Motor neuron (in vitro differentiated cells): ENCODE measurements at regions not wholly inside any gene's neighbourhood (a gene's known extent, or its start where the extent isn't known, plus 50 kb on each side); places are given as distances from the start of the nearest gene placed in this dataset.
"Not testable (repeated sequence)": the region's sequence is repeated elsewhere in the genome, so short reads cannot be mapped to it uniquely, and the experiment has no call there.

Experiments
- ATAC-seq, 8 experiments: fragments of 200-7000 bp; cut with Tn5 transposase; replicated peaks in 6 of 8; 2 replicates each; pipeline ENCODE4 v1.8.0; 2021; ENCODE audit warnings: mild to moderate bottlenecking in 8 of 8, moderate library complexity in 8 of 8
- H3K27ac ChIP-seq, 2 donors: fragments of 250-450 bp; sonication (Bioruptor Pico); 2 replicates each; pipeline ENCODE4 v1.9.0; 2021; ENCODE audit warnings: antibody characterized with exemption in 2 of 2, mild to moderate bottlenecking in 2 of 2, moderate library complexity in 1 of 2
- H3K4me1 ChIP-seq, 2 donors: fragments of 250-450 bp; sonication (Bioruptor Pico); replicated peaks in 1 of 2; 2 replicates each; pipeline ENCODE4 v1.6.1; 2021; ENCODE audit warnings: antibody characterized with exemption in 2 of 2, mild to moderate bottlenecking in 2 of 2, moderate library complexity in 1 of 2
- H3K4me3 ChIP-seq, 5 donors: fragments of 250-450 bp; sonication (Bioruptor Pico); 2 replicates each; pipeline ENCODE4 v1.9.0; 2021; ENCODE audit warnings: antibody characterized with exemption in 5 of 5, mild to moderate bottlenecking in 5 of 5, moderate library complexity in 4 of 5
- WGBS, 10 experiments: fragments of 450-650 bp; shearing (Covaris generic); methylation state at CpG; one replicate each; pipeline ENCODE4 v1.0.0; 2022; 5-methylcytosine and 5-hydroxymethylcytosine counted together
- in situ Hi-C, 9 experiments: fragments of 400-800 bp; cut with MboI; loops; one replicate each; pipeline ENCODE4 v1.15.0; 2021; ENCODE audit warnings: low sequenced_read_pairs in 9 of 9, low pct_unique_long_range_greater_than_20kb in 2 of 9; ENCODE audit not compliant: unreplicated experiment in 9 of 9

- in situ Hi-C loops, H3K4me3 ChIP-seq, ATAC-seq, H3K27ac ChIP-seq: not testable (repeated sequence)
- WGBS, 10 experiments, result 0 to 100% (median 80%) methylated on average over 1 to 2 of the region's 29 CpGs; no CpG with 5 or more reads in 7 of the 10 experiments
- H3K4me1 ChIP-seq, result peaks cover 6 to 21% of the 10 kb centered on the region in 2 donors
Measured at GRCh38 chr4:3627967-3628867, 96.0 kb upstream of the LRPAP1 start.

GRCh38 chr4:3627456-3627855, 95.2 kb upstream of the LRPAP1 start:
- peaks cover 6 to 21% of the 10 kb centered on the region in 2 donors for H3K4me1 ChIP-seq
- H3K4me3 ChIP-seq, ATAC-seq, in situ Hi-C loops, H3K27ac ChIP-seq: not testable (repeated sequence)
- 33 to 86% (median 77%) methylated on average over 1 to 2 of the region's 8 CpGs; no CpG with 5 or more reads in 4 of the 10 experiments for WGBS, 10 experiments

GRCh38 chr4:3626131-3626884, 94.1 kb upstream of the LRPAP1 start:
- H3K27ac ChIP-seq, ATAC-seq, in situ Hi-C loops, H3K4me3 ChIP-seq: not testable (repeated sequence)
- peaks cover 6 to 16% of the 10 kb centered on the region in 2 donors for H3K4me1 ChIP-seq
- 60 to 100% (median 71%) methylated on average over 1 to 10 of the region's 24 CpGs; no CpG with 5 or more reads in 3 of the 10 experiments for WGBS, 10 experiments

GRCh38 chr4:3625286-3625875, 93.2 kb upstream of the LRPAP1 start:
- H3K4me3 ChIP-seq, in situ Hi-C loops, ATAC-seq, H3K27ac ChIP-seq: not testable (repeated sequence)
- WGBS, 10 experiments, result 17 to 80% (median 76%) methylated on average over 1 to 7 of the region's 8 CpGs; no CpG with 5 or more reads in 6 of the 10 experiments
- peaks cover 6 to 10% of the 10 kb centered on the region in 2 donors for H3K4me1 ChIP-seq

- WGBS, 10 experiments, result no CpG with 5 or more reads among the region's 11 CpGs
- ATAC-seq, result peak; percentile 46 to 92 (median 88)
- peak overlapping the region in 1 of 2 donors; percentile 73 for H3K27ac ChIP-seq
- H3K4me1 ChIP-seq, H3K4me3 ChIP-seq, in situ Hi-C loops: not testable (repeated sequence)
Measured at GRCh38 chr4:3623809-3624329, 91.6 kb upstream of the LRPAP1 start.

GRCh38 chr4:3623106-3623505, 90.9 kb upstream of the LRPAP1 start:
- in situ Hi-C loops, result no loop called here
- Histone ChIP-seq H3K27ac (no peak overlapping the region), H3K4me1 (peaks cover 6 to 9% of the 10 kb centered on the region in 2 donors), H3K4me3 (no peak overlapping the region)
- 79 to 100% (median 86%) methylated on average over 1 to 5 of the region's 7 CpGs; no CpG with 5 or more reads in 6 of the 10 experiments for WGBS, 10 experiments
- no peak for ATAC-seq

GRCh38 chr4:3620365-3620764, 88.1 kb upstream of the LRPAP1 start:
- in situ Hi-C loops, H3K27ac ChIP-seq, H3K4me3 ChIP-seq: not testable (repeated sequence)
- WGBS, 10 experiments, result 24 to 86% (median 58%) methylated on average over 1 to 6 of the region's 6 CpGs; no CpG with 5 or more reads in 4 of the 10 experiments
- peak in 3 of 8 experiments; percentile 79 to 89 (median 84) for ATAC-seq
- peaks cover 8 to 12% of the 10 kb centered on the region in 2 donors for H3K4me1 ChIP-seq

- H3K4me3 ChIP-seq, H3K27ac ChIP-seq, in situ Hi-C loops: not testable (repeated sequence)
- peaks cover 8 to 12% of the 10 kb centered on the region in 2 donors for H3K4me1 ChIP-seq
- peak in 1 of 8 experiments; percentile 11 for ATAC-seq
- WGBS, 10 experiments, result 26 to 100% (median 82%) methylated on average over 1 to 3 of the region's 4 CpGs; no CpG with 5 or more reads in 7 of the 10 experiments
Measured at GRCh38 chr4:3619698-3620097, 87.5 kb upstream of the LRPAP1 start.

GRCh38 chr4:3618341-3618740, 86.1 kb upstream of the LRPAP1 start:
- in situ Hi-C loops, H3K27ac ChIP-seq, ATAC-seq, H3K4me3 ChIP-seq: not testable (repeated sequence)
- WGBS, 10 experiments, result 0 to 100% (median 84%) methylated on average over 1 to 3 of the region's 3 CpGs
- H3K4me1 ChIP-seq, result peaks cover 2 to 12% of the 10 kb centered on the region in 2 donors

GRCh38 chr4:3615386-3616286, 83.4 kb upstream of the LRPAP1 start:
- WGBS, 10 experiments, result 59 to 97% (median 80%) methylated on average over 4 to 23 of the region's 40 CpGs; no CpG with 5 or more reads in 1 of the 10 experiments
- ATAC-seq, result peak in 3 of 8 experiments; percentile 25 to 46 (median 42)
- H3K4me1 ChIP-seq, result peaks cover 2 to 12% of the 10 kb centered on the region in 2 donors
- in situ Hi-C loops, result no loop called here
- no peak overlapping the region for H3K27ac ChIP-seq
- no peak overlapping the region for H3K4me3 ChIP-seq

GRCh38 chr4:3614731-3614980, 82.4 kb upstream of the LRPAP1 start:
- H3K4me3 ChIP-seq, result no peak overlapping the region
- H3K27ac ChIP-seq, result no peak overlapping the region
- 80 to 83% (median 82%) methylated on average over 2 to 4 of the region's 8 CpGs; no CpG with 5 or more reads in 7 of the 10 experiments for WGBS, 10 experiments
- in situ Hi-C loops, result no loop called here
- H3K4me1 ChIP-seq, result peaks cover 2 to 12% of the 10 kb centered on the region in 2 donors
- ATAC-seq, result peak in 1 of 8 experiments; percentile 12
